Hypothalamus (tissue), 51 donors: ENCODE measurements at regions not wholly inside any gene's neighbourhood (a gene's known extent, or its start where the extent isn't known, plus 50 kb on each side); places are given as distances from the start of the nearest gene placed in this dataset.

Experiments used
- DNase-seq, 51 donors: peaks; one replicate each; lab custom pipeline; 2025; lab: John Stamatoyannopoulos, UW

DNA sequence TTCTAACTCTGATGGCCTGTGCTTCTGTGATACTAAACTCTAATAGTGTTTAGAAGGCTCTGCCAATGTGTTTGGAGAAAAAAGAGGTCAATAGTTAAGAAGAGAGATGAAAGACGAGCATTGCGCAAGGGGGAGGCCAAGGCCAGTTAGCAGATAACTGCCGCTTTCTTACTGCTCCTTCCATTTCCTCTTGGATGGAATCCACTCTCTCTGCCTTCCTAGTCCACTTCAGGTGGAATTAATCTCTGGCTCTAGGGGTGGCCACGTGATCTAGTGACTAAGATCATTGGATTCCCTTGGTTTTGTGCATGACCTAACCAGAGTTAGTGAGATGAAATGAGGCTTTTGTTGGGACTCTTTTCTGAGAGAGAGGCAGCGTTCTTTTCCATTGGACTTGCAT is 148.3 kb downstream of the ACTL8 start:
- no peak for DNase-seq

DNA sequence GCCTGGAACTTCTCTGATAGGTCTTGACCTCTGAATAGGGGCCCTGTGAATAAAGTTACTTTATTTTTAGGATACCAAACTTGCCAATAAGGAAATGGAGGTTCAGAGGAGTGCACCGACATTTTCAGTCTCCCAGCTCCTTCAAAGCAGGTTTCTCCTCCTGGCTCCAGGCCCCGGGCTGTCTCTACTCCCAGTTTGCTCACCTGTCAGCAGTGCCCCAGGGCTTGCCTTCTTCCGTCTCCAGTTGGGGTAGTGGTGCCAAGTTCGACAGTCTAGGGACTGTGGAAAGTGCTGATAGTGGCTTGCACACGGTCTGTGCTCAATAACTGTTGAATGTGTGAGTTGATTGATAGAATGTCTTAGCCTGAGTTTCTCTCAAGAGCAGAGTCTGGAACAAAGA is 149.2 kb downstream of the ACTL8 start:
- DNase-seq = no peak

DNA sequence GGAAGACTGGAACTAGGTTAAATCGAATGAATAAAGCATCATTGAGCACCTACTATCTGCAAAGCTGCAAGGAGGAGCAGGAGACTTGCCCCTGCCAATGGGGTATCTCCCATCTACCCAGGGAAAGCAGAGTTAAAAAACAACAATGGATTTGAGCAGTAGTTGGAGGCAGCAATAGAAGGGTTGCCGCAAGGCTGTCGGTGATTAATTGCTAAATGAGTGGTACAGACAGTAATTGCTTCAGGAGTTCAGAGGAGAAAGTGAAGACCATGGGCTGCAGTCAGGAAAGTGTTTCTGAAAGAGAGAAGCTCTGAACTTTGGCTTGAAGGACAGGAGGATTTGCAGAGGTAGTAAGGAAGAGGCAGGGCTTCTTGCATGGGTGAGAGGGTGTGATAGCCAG is 152.9 kb downstream of the ACTL8 start:
- DNase-seq = no peak

DNA sequence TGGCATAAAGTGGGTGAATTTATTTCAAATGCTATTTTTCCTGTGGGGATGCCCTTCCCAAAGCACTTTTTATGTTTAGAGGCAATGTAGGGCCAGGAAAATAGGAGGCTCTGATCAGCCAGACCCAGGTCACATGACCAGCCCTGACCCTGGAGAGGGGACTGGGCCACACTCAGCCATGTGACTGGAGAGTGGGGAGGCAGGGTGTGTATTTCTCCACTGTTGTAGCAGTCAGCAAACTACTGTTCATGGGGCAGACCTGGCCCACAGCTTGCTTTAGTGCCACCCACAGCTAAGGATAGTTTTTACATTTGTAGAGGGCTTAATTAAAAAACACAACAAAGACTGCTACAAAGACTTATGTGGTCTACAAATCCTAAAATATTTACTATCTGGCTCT is 153.8 kb downstream of the ACTL8 start:
- no peak for DNase-seq

DNA sequence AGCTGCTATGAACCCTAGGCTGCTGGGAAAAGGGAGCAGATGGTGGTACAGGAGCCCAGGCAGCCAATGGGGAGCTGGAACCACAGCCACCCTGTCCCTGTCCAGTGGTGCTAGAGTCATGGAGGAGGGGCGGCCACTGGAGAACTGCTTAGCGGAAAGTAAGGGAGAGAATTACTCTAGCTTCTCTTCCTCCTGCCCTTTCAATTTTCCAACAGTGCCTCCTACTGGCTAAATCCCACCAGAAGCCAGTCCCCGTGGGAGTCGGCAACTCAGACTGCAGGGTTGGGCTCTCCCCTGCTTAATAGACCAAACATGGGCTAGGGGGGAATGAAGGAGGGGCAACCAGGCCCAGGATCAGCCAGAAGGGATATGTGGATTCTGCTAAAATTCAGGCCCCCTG is 154.5 kb downstream of the ACTL8 start:
- no peak for DNase-seq

DNA sequence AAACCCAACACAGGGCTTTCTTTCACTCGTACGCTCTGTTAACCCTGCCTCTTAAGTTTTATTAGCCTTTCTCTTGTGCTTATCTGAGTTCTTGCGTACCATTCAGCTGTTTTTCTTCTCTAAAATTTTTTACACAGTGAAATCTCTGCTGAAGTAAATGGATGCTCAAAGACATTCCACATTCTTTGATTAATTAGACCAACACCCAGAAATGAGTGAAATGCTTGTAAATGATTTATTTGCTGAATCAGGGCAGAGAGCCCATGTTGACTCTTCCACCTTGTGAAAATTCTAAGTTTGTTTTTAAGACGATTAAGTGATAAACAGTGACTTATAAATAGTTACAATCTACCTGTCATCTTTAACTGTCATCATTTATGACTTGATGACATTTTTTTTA is 156.7 kb downstream of the ACTL8 start:
- DNase-seq = no peak

DNA sequence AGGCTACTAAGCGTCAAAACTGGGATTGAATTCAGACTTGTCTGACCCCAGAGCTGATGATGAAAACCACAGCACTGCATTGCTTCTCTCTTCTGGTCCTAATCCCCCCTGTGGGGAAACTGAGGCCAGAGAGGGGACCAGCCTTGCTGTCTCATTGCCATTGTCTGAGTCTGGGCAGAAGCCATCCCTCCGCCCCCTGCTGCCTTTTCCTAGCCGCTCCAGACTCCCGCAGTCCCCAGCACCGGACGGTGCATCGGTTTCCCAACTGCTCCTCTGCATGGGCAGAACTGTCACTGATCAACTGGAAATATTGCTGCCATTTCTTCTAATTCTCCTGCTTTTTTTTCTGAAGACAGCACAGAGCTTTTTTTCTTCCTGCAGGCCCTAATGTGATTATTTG is 157.4 kb downstream of the ACTL8 start:
- no peak for DNase-seq

- DNase-seq = peak in 1 of 51 donors; percentile 8
These were observed 158.4 kb downstream of the ACTL8 start for GRCh38 chr1:17913326-17914115.

DNA sequence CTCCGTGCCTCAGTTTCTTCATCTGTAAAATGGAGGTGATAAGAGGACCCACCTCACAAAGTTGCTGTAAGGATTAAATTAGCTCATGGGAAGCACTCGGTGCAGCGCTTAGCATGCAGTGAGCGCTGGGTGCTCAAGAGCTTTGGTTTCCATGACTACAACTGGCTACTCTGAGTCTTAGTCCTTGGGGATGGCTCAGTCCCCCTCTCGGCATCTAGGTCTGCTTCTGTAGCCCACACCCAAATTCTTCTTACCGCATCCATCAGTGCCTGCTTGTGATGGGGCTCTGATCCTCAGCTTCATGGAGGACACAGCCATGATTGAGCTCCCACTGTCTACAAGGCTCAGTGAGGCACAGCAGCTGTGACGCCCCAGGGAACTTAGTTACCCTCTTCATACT is 159.0 kb downstream of the ACTL8 start:
- no peak for DNase-seq

DNA sequence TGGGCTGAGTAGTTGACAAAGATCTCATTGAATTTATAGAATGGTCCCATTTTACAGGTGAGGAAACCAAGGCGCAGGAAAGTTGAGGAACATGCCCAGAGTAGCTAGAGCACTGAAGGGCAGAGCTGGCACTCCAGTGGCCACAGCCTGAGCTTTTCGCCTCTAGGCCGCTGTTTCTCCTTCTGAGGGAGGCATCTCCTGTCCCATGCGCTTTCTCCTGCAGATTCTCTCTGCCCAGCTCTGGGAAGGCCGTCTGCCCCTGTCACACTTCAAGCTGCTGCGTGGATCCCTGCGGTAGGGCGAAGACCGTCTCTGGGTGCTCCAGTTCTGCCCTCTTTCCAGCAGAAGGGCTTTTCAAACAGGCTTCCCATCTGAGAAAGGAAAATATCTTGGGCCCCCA is 159.9 kb downstream of the ACTL8 start:
- no peak for DNase-seq

- DNase-seq = no peak
These were observed 160.5 kb downstream of the ACTL8 start for GRCh38 chr1:17915511-17916197.

- no peak for DNase-seq
These were observed 161.6 kb downstream of the ACTL8 start for GRCh38 chr1:17916702-17917101.

GRCh38 chr1:17919525-17920439 is 164.6 kb downstream of the ACTL8 start:
- peak in 21 of 51 donors; percentile 2 to 51 (median 15) for DNase-seq

- DNase-seq = peak in 1 of 51 donors; percentile 25
These were observed 165.9 kb downstream of the ACTL8 start for GRCh38 chr1:17920881-17921640.

- DNase-seq = peak in 15 of 51 donors; percentile 2 to 55 (median 16)
These were observed 167.7 kb downstream of the ACTL8 start for GRCh38 chr1:17922833-17923232.

DNA sequence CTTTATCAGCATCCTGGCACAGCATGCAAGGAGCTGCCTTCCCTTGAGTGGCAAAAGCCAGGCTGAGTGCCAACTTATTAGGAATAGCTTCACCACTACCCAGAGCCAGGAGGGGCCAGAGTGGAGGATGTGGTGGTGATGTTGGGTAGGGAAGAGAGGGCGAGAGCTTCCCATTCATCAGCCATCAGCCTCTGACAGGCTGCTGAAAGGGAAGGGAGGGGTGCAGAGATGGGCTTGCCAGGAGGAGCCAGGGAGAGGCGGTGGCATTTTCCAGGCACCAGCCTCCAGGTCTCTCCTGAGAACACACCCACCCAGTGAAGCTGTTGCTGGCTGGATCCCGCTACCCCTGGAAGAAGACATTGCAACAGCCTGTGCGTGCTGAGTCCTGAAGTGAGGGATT is 168.5 kb downstream of the ACTL8 start:
- DNase-seq = peak in 1 of 51 donors; percentile 48

GRCh38 chr1:17924578-17924977 is 169.4 kb downstream of the ACTL8 start:
- DNase-seq = no peak

- no peak for DNase-seq
These were observed 170.4 kb downstream of the ACTL8 start for GRCh38 chr1:17925290-17926237.

GRCh38 chr1:17926906-17927305 is 171.8 kb downstream of the ACTL8 start:
- no peak for DNase-seq
